ENCODE measurements at regions not wholly inside any gene's neighbourhood (a gene's known extent, or its start where the extent isn't known, plus 50 kb on each side); places are given as distances from the start of the nearest gene placed in this dataset.
A peak's percentile ranks its signal among the peaks of the same experiment; 100 is the strongest.

DNA sequence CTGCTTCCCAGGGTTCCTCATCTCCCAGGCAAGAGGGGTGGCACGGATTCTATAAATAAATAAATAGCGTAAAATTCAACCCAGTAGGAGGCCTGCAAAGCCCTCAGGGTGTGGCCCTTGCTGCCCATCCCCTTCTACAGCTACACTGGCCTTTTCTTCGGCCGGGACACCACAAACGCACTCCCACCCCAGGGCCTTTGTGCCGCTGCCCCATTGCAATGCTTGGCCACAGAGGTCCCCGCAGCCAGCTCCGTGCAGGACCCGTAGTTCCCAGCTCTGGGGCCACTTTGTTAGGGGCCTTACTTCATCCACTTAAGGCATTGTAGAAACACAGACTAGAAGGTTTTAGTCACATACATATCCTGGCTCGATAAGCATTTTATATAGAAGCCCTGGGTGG is 151.2 kb downstream of the ERMARD start:
- no peak for DNase-seq (ENCODE audit: extremely low spot score, unreplicated experiment)
- TF ChIP-seq, protein P1, sequence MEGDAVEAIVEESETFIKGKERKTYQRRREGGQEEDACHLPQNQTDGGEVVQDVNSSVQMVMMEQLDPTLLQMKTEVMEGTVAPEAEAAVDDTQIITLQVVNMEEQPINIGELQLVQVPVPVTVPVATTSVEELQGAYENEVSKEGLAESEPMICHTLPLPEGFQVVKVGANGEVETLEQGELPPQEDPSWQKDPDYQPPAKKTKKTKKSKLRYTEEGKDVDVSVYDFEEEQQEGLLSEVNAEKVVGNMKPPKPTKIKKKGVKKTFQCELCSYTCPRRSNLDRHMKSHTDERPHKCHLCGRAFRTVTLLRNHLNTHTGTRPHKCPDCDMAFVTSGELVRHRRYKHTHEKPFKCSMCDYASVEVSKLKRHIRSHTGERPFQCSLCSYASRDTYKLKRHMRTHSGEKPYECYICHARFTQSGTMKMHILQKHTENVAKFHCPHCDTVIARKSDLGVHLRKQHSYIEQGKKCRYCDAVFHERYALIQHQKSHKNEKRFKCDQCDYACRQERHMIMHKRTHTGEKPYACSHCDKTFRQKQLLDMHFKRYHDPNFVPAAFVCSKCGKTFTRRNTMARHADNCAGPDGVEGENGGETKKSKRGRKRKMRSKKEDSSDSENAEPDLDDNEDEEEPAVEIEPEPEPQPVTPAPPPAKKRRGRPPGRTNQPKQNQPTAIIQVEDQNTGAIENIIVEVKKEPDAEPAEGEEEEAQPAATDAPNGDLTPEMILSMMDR (conservative IDR thresholded peaks at IDR 0.05): no peak
- peaks cover 5% of the 10 kb centered on the region for H3K4me1 Mint-ChIP-seq (ENCODE audit: unreplicated experiment)
- H3K36me3 Mint-ChIP-seq: no peaks in the 10 kb centered on the region
- H3K9me3 Mint-ChIP-seq: peaks cover 4% of the 10 kb centered on the region
- peaks cover 3% of the 10 kb centered on the region for H3K27me3 Mint-ChIP-seq
- H3K4me3 Mint-ChIP-seq: no peak overlapping the region
- H3K27ac Mint-ChIP-seq: no peak overlapping the region

DNA sequence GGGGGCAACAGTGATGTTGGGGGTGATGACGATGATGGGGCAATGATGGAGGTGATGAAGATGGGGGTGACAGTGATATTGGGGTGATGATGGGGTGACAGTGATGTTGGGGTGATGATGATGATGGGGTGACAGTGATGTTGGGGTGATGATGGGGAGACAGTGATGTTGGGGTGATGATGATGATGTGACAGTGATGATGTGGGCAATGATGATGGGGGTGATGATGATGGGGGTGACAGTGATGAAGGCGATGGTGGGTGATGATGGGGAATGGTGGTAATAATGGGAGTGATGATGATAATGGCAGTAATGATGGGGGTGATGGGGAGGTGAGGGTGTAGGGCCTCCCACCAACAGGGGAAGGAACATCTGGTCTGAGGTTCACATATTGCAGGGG is 150.6 kb downstream of the ERMARD start:
- TF ChIP-seq, protein P1 (conservative IDR thresholded peaks at IDR 0.05): no peak

GRCh38 chr6:169899481-169900145 is 148.2 kb downstream of the ERMARD start:
- Mint-ChIP-seq H3K4me1 (ENCODE audit: unreplicated experiment) (peaks cover 5% of the 10 kb centered on the region), H3K4me3 (no peak overlapping the region), H3K27ac (no peak overlapping the region), H3K9me3 (peaks cover 4% of the 10 kb centered on the region), H3K36me3 (no peaks in the 10 kb centered on the region), H3K27me3 (peaks cover 3% of the 10 kb centered on the region)
- TF ChIP-seq, protein P1 (conservative IDR thresholded peaks at IDR 0.05): no peak
- DNase-seq (ENCODE audit: extremely low spot score, unreplicated experiment): peak; percentile 64

More for the DNA sequence above, 150.6 kb downstream of the ERMARD start:
- peaks cover 5% of the 10 kb centered on the region for H3K4me1 Mint-ChIP-seq (ENCODE audit: unreplicated experiment)
- DNase-seq (ENCODE audit: extremely low spot score, unreplicated experiment): no peak
- no peak overlapping the region for H3K27ac Mint-ChIP-seq
- no peak overlapping the region for H3K4me3 Mint-ChIP-seq
- peaks cover 3% of the 10 kb centered on the region for H3K27me3 Mint-ChIP-seq
- H3K36me3 Mint-ChIP-seq: no peaks in the 10 kb centered on the region
- H3K9me3 Mint-ChIP-seq: peaks cover 4% of the 10 kb centered on the region

DNA sequence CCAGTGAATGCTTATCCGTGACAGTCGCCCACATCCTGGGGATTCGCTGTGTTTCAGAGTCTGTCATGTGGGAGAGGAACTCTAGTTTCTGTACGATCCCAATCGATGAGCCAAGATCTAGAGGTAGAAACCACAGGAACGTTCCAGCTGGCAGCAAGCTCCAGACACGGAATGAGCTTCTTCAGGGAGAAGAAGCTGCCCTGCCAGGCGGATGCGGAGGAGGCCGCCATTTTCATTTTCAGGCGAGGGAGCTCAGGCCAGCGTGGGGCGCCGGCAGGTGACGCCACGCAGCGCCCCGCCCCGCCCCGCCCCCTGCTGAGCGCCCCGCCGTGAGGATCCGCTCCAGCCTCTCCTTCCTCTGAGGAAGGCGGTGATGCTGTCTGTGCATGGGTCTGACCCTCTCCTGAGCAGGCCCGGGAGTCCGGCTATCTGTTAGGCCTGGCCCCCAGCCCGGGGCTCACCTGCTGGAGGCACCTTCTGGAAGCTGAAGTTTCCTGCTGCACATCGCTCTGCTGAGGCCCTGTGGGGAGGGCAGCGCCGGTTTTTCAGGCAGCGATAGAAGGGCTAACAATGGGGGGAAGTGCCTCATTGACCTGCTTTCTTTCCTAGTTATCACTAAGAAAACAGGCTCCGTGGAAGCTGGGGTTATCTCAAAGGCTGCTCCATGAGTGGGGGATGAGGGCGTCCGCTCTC is 147.5 kb downstream of the ERMARD start:
- Mint-ChIP-seq H3K4me3 (no peak overlapping the region), H3K4me1 (ENCODE audit: unreplicated experiment) (peaks cover 5% of the 10 kb centered on the region), H3K36me3 (no peaks in the 10 kb centered on the region), H3K9me3 (peaks cover 4% of the 10 kb centered on the region), H3K27ac (no peak overlapping the region), H3K27me3 (peaks cover 3% of the 10 kb centered on the region)
- DNase-seq (ENCODE audit: extremely low spot score, unreplicated experiment): no peak
- TF ChIP-seq, protein P1 (conservative IDR thresholded peaks at IDR 0.05): no peak

DNA sequence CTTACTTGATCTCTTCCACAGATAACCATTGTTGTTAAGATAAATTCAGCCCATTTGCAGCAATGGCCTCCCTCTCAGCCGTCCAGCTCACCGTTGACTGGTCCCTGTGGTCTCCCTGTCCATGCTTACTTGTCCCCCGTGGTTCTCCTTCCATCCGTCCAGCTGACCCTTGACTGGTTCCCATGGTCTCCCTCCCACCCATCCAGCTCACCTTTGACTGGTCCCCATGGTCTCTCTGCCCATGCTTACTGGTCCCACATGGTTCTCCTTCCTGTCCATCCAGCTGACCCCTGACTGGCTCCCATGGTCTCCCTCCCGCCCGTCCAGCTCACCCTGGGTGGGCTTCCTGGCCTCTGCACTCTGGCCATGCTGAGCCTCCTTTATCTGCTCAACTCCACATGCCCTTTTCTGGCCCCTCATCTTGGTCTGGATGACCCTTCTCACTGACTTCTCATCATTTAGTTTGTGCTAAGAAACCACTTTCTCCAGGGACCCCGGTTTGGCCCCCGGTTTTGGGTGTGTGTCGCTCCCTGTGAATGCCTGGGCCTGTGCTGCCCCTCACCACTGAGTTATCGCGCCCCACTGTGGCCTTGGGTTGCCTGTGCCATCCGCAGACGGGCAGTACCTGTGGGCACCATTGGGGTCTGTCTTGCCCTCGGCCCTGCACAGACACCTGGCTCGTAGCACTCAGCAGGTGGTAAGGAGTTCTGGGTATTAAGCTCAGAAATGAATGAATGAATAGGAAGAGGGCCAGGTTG is 146.4 kb downstream of the ERMARD start:
- Mint-ChIP-seq H3K27me3 (peaks cover 7% of the 10 kb centered on the region), H3K27ac (no peak overlapping the region), H3K4me1 (ENCODE audit: unreplicated experiment) (peaks cover 5% of the 10 kb centered on the region), H3K9me3 (peaks cover 4% of the 10 kb centered on the region), H3K36me3 (no peaks in the 10 kb centered on the region), H3K4me3 (no peak overlapping the region)
- peak; percentile 43 for DNase-seq (ENCODE audit: extremely low spot score, unreplicated experiment)
- TF ChIP-seq, protein P1 (conservative IDR thresholded peaks at IDR 0.05): no peak

Data from type B pancreatic cell (in vitro differentiated cells).